Neural cell (in vitro differentiated cells): ENCODE measurements at regions not wholly inside any gene's neighbourhood (a gene's known extent, or its start where the extent isn't known, plus 50 kb on each side); places are given as distances from the start of the nearest gene placed in this dataset.

Experiments
- H2AFZ ChIP-seq: fragments of 200-600, 300-800 bp; sonication (generic), shearing (Covaris generic); 2 replicates; pipeline ENCODE4 v1.6.0; 2014; ENCODE audit warnings: low read depth, mild to moderate bottlenecking, antibody characterized with exemption, low read length, moderate library complexity
- H3F3A ChIP-seq: fragments of 200-600 bp; shearing (Covaris generic); 2 replicates; pipeline ENCODE4 v1.6.1; 2016; ENCODE audit warnings: mild to moderate bottlenecking, moderate library complexity, mixed read lengths, antibody characterized with exemption, low read length; ENCODE audit not compliant: insufficient read depth, poor library complexity, severe bottlenecking
- H3K27ac ChIP-seq: fragments of 200-600, 300-800 bp; sonication (generic), shearing (Covaris generic); 2 replicates; pipeline ENCODE4 v1.5.1; 2014; ENCODE audit warnings: mild to moderate bottlenecking, low read length, moderate library complexity
- H3K27me3 ChIP-seq: fragments of 300-800, 200-600 bp; sonication (generic), shearing (Covaris generic); 2 replicates; pipeline ENCODE4 v1.6.0; 2014; ENCODE audit warnings: mild to moderate bottlenecking, low read depth, low read length, moderate library complexity; ENCODE audit not compliant: insufficient read depth
- H3K36me3 ChIP-seq: fragments of 300-800, 200-600 bp; sonication (generic), shearing (Covaris generic); 2 replicates; pipeline ENCODE4 v1.5.1; 2014; ENCODE audit warnings: mild to moderate bottlenecking, antibody characterized with exemption, low read length, moderate library complexity; ENCODE audit not compliant: insufficient read depth
- H3K4me2 ChIP-seq: fragments of 300-800, 200-600 bp; sonication (generic), shearing (Covaris generic); 2 replicates; pipeline ENCODE4 v1.6.0; 2014; ENCODE audit warnings: mild to moderate bottlenecking, low read length
- H3K4me3 ChIP-seq: fragments of 300-800, 200-600 bp; sonication (generic), shearing (Covaris generic); 2 replicates; pipeline ENCODE4 v1.5.1; 2014; ENCODE audit warnings: mild to moderate bottlenecking, low read length, moderate library complexity
- H3K79me2 ChIP-seq: fragments of 200-600 bp; shearing (Covaris generic); replicated peaks from 2 replicates; pipeline ENCODE4 v1.6.0; 2014; ENCODE audit warnings: mild to moderate bottlenecking, low read length, moderate library complexity; ENCODE audit not compliant: insufficient read depth
- H3K9ac ChIP-seq: fragments of 300-800, 200-600 bp; sonication (generic), shearing (Covaris generic); 2 replicates; pipeline ENCODE4 v1.6.1; 2016; ENCODE audit warnings: mild to moderate bottlenecking, low read length, mixed read lengths
- H3K9me2 ChIP-seq: fragments of 200-600 bp; shearing (Covaris generic); 2 replicates; pipeline ENCODE4 v1.6.1; 2016; ENCODE audit warnings: mild to moderate bottlenecking, low read length, mixed read lengths; ENCODE audit not compliant: insufficient read depth
- H3K9me3 ChIP-seq: fragments of 200-600, 300-800 bp; sonication (generic), shearing (Covaris generic); 2 replicates; pipeline ENCODE4 v1.6.1; 2016; ENCODE audit warnings: mild to moderate bottlenecking, mixed run types, low read length, moderate library complexity, mixed read lengths
- H4K20me1 ChIP-seq: fragments of 200-600 bp; shearing (Covaris generic); 2 replicates; pipeline ENCODE4 v1.6.1; 2016; ENCODE audit warnings: mild to moderate bottlenecking, mixed run types; ENCODE audit not compliant: insufficient read depth
- EP300 ChIP-seq: fragments of 450-650 bp; conservative IDR thresholded peaks from 2 replicates; pipeline ENCODE4 v1.6.1; 2014; ENCODE audit warnings: antibody characterized with exemption, mild to moderate bottlenecking, moderate library complexity; ENCODE audit not compliant: poor library complexity, severe bottlenecking
- EZH2 ChIP-seq: fragments of 200-600, 300-800 bp; shearing (Covaris generic), sonication (generic); IDR thresholded peaks from 2 replicates; pipeline ENCODE4 v1.6.1; 2014; ENCODE audit warnings: antibody characterized with exemption, low read length, borderline replicate concordance, mild to moderate bottlenecking; ENCODE audit not compliant: insufficient read depth, poor library complexity, severe bottlenecking
- MXI1 ChIP-seq: fragments of 450-650 bp; conservative IDR thresholded peaks from 2 replicates; pipeline ENCODE4 v1.6.1; 2014; ENCODE audit warnings: antibody characterized with exemption, mild to moderate bottlenecking; ENCODE audit not compliant: poor library complexity, severe bottlenecking
- POLR2AphosphoS5 ChIP-seq: IDR thresholded peaks from 2 replicates; pipeline ENCODE4 v1.6.1; 2012
- RAD21 ChIP-seq: fragments of 450-650 bp; conservative IDR thresholded peaks from 2 replicates; pipeline ENCODE4 v1.6.1; 2014; ENCODE audit warnings: antibody characterized with exemption, mild to moderate bottlenecking, moderate library complexity
- SMC3 ChIP-seq: fragments of 450-650 bp; conservative IDR thresholded peaks from 2 replicates; pipeline ENCODE4 v1.6.1; 2014; ENCODE audit warnings: antibody characterized with exemption, mild to moderate bottlenecking, moderate library complexity; ENCODE audit not compliant: poor library complexity
- TAF1 ChIP-seq: IDR thresholded peaks from 2 replicates; pipeline ENCODE4 v1.6.1; 2012; ENCODE audit warnings: low read depth
- TF ChIP-seq, protein P1 (sequence below): IDR thresholded peaks from 2 replicates; pipeline ENCODE4 v1.6.1; 2012; ENCODE audit warnings: borderline replicate concordance
- TF ChIP-seq, protein P2 (sequence below): fragments of 450-650 bp; IDR thresholded peaks from 2 replicates; pipeline ENCODE4 v1.5.1; 2014; ENCODE audit warnings: antibody characterized with exemption, mild to moderate bottlenecking, moderate library complexity; ENCODE audit not compliant: poor library complexity, severe bottlenecking

DNA sequence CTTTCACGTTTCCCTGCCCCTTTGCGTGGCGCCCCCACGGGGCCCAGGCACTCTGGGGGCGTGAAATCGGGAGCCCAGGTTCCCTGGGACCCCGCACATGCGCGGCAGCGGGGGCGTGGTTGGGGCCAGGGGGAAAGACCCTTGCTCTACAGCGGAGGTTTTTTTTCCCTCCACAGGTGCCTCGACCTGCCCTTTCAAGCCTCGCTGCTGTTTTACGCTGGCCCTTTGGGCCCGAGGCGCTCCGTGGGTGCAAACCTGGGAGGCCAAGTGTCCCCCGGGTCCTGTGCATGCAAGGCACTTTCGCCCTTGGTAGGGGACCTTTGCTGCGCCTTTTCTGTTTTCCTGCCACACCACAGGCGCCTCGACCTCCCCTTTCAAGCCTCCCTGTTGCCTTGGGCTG, 329.8 kb downstream of the ALG10 start:
- TF ChIP-seq EP300: no peak
- no peak for TF ChIP-seq EZH2
- TF ChIP-seq MXI1: no peak
- TF ChIP-seq TAF1: no peak
- TF ChIP-seq, protein P1, sequence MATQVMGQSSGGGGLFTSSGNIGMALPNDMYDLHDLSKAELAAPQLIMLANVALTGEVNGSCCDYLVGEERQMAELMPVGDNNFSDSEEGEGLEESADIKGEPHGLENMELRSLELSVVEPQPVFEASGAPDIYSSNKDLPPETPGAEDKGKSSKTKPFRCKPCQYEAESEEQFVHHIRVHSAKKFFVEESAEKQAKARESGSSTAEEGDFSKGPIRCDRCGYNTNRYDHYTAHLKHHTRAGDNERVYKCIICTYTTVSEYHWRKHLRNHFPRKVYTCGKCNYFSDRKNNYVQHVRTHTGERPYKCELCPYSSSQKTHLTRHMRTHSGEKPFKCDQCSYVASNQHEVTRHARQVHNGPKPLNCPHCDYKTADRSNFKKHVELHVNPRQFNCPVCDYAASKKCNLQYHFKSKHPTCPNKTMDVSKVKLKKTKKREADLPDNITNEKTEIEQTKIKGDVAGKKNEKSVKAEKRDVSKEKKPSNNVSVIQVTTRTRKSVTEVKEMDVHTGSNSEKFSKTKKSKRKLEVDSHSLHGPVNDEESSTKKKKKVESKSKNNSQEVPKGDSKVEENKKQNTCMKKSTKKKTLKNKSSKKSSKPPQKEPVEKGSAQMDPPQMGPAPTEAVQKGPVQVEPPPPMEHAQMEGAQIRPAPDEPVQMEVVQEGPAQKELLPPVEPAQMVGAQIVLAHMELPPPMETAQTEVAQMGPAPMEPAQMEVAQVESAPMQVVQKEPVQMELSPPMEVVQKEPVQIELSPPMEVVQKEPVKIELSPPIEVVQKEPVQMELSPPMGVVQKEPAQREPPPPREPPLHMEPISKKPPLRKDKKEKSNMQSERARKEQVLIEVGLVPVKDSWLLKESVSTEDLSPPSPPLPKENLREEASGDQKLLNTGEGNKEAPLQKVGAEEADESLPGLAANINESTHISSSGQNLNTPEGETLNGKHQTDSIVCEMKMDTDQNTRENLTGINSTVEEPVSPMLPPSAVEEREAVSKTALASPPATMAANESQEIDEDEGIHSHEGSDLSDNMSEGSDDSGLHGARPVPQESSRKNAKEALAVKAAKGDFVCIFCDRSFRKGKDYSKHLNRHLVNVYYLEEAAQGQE: no peak
- no peak for TF ChIP-seq RAD21
- TF ChIP-seq SMC3: no peak
- no peak for TF ChIP-seq POLR2AphosphoS5
- Histone ChIP-seq H3K27me3 (no peaks in the 10 kb centered on the region), H3K27ac (no peak overlapping the region), H3K4me3 (no peak overlapping the region), H3K9me2 (no peaks in the 10 kb centered on the region), H2AFZ (no peak overlapping the region), H3K36me3 (no peaks in the 10 kb centered on the region), H3K4me2 (no peak overlapping the region), H4K20me1 (no peaks in the 10 kb centered on the region), H3F3A (no peaks in the 10 kb centered on the region), H3K9me3 (peaks cover 10% of the 10 kb centered on the region), H3K9ac (no peak overlapping the region), H3K79me2 (no peaks in the 10 kb centered on the region)

DNA sequence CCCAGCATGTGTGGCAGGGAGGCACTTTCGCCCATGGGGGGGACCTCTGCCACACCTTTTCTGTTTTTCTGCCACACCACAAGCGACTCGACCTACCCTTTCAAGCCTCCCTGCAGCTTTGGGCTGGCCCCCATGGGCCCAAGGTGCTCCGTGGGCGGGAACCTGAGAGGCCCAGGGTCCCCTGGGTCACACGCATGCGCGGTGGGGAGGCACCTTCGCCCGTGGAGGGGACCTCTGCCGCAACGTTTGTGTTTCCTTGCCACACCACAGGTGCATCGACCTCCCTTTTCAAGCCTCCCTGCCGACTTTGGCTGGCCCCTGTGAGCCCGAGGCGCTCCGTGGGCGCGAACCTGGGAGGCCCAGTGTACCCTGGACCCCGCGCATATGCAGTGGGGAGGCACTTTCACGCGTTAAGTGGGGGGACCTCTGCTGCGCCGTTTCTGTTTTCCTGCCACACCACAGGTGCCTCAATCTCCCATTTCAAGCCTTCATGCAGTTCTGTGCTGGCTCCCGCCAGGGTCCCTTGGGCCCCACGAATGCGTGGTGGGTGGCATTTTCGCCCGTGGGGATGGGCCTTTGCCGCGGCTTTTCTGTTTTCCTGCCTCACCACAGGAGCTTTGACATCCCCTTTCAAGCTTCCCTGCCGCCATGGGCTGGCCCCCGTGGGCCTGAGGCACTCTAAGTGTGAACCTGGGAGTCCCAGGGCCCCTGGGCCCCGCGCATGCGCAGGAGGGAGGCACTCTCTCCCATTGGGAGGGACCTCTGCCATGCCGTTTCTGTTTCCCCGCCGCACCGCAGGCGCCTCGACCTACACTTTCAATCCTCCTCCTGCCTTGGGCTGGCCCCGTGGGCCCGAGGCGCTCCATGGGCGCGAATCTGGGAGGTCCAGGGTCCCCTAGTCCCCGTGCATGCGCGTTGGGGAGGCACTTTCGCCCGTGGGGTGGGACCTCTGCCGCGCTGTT, 332.2 kb downstream of the ALG10 start:
- Histone ChIP-seq H2AFZ (no peak overlapping the region), H3K27me3 (no peaks in the 10 kb centered on the region), H3K9me3 (peaks cover 10% of the 10 kb centered on the region), H3K9me2 (no peaks in the 10 kb centered on the region), H3K9ac (no peak overlapping the region), H3K4me3 (no peak overlapping the region), H3K4me2 (no peak overlapping the region), H4K20me1 (no peaks in the 10 kb centered on the region), H3F3A (no peaks in the 10 kb centered on the region), H3K79me2 (no peaks in the 10 kb centered on the region), H3K27ac (no peak overlapping the region), H3K36me3 (no peaks in the 10 kb centered on the region)
- no peak for TF ChIP-seq MXI1
- TF ChIP-seq SMC3: no peak
- TF ChIP-seq, protein P2, sequence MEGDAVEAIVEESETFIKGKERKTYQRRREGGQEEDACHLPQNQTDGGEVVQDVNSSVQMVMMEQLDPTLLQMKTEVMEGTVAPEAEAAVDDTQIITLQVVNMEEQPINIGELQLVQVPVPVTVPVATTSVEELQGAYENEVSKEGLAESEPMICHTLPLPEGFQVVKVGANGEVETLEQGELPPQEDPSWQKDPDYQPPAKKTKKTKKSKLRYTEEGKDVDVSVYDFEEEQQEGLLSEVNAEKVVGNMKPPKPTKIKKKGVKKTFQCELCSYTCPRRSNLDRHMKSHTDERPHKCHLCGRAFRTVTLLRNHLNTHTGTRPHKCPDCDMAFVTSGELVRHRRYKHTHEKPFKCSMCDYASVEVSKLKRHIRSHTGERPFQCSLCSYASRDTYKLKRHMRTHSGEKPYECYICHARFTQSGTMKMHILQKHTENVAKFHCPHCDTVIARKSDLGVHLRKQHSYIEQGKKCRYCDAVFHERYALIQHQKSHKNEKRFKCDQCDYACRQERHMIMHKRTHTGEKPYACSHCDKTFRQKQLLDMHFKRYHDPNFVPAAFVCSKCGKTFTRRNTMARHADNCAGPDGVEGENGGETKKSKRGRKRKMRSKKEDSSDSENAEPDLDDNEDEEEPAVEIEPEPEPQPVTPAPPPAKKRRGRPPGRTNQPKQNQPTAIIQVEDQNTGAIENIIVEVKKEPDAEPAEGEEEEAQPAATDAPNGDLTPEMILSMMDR: no peak
- TF ChIP-seq, protein P1: no peak
- no peak for TF ChIP-seq POLR2AphosphoS5
- no peak for TF ChIP-seq RAD21
- TF ChIP-seq EP300: no peak
- no peak for TF ChIP-seq EZH2
- no peak for TF ChIP-seq TAF1
